Posterior cingulate gyrus (tissue), 11 donors: ENCODE measurements at regions not wholly inside any gene's neighbourhood (a gene's known extent, or its start where the extent isn't known, plus 50 kb on each side); places are given as distances from the start of the nearest gene placed in this dataset.

ENCODE experiments used
- DNase-seq, 10 donors: peaks; one replicate each; pipeline versions ENCODE4 v3.0.0 to v3.0.0-alpha.2; 2020 to 2021; ENCODE audit warnings: mixed read lengths in 3 of 10
- intact Hi-C: fragments of 100-400 bp; cut with DNase I; formaldehyde crosslinking; loops from one replicate; pipeline ENCODE4 v1.15.1; 2023

- no peak for DNase-seq
- intact Hi-C loops = loop anchor here (10.0 kb wide), 1 partner anchor 1038 kb away; the partner anchor contains the start of gene GABRB2
These were observed 85.6 kb downstream of the PTTG1 start for GRCh38 chr5:160507221-160507721.

GRCh38 chr5:160508780-160509361 lies 87.2 kb downstream of the PTTG1 start:
- DNase-seq = peak in 8 of 10 donors; percentile 13 to 92 (median 57)
- intact Hi-C loops = loop anchor here (2.0 to 10.0 kb wide), 2 partner anchors 70 to 1036 kb away; partner anchors contain the start of gene GABRB2

DNA sequence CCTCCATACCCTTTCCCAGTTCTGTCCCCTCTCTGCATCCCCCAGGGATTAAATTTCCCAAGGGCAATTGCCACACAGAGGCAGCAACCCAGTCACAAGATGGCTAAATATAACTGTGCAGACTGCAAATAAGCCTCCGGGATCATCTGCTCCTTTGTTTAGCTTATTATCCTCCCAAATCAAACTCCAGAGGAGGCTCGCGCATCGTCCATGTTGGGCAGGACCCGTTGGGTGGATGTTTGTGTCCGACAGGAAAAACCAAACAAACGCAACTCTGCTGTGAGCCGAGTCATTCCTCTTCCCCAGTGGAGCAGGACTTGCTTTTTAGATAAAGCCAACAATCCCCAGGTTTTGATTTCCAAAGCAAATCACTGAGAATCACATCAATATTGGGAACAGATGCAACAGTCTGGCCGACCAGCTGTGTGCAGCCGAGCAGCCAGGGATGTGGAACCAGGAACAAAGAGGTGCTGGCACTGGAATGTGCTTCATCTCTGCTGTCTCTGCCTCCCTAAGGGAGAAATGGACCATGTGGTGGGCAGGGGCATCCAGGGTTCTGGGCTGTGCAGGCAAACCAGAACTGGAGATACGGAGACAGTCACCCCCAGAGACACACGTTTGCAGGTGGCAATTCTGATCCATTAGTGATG lies 89.8 kb downstream of the PTTG1 start:
- DNase-seq = peak in 5 of 10 donors; percentile 12 to 87 (median 78)

More for the DNA sequence above, 89.8 kb downstream of the PTTG1 start:
- intact Hi-C loops = no loop called here
